Ascending aorta (tissue), 2 donors: ENCODE measurements at regions not wholly inside any gene's neighbourhood (a gene's known extent, or its start where the extent isn't known, plus 50 kb on each side); places are given as distances from the start of the nearest gene placed in this dataset.

ENCODE experiments used
- DNase-seq, 2 donors: peaks; one replicate each; pipeline ENCODE4 v3.0.0-alpha.2; 2019; ENCODE audit warnings: low spot score in 2 of 2
- H3K27ac ChIP-seq, 2 donors: fragments of 200-600 bp; sonication (generic); one replicate each; pipeline ENCODE4 v1.5.1; 2016 to 2017; ENCODE audit warnings: mild to moderate bottlenecking in 1 of 2
- H3K27me3 ChIP-seq: fragments of 200-600 bp; sonication (generic); one replicate; pipeline ENCODE4 v1.5.1; 2017
- H3K36me3 ChIP-seq, 2 donors: fragments of 200-600 bp; sonication (generic); one replicate each; pipeline ENCODE4 v1.5.1; 2016
- H3K4me1 ChIP-seq, 2 donors: fragments of 200-600 bp; sonication (generic); one replicate each; pipeline ENCODE4 v1.5.1; 2016 to 2017; ENCODE audit warnings: mild to moderate bottlenecking in 1 of 2
- H3K4me3 ChIP-seq, 2 donors: fragments of 200-600 bp; sonication (generic); one replicate each; pipeline ENCODE4 v1.5.1; 2016 to 2017; ENCODE audit warnings: mild to moderate bottlenecking in 1 of 2
- H3K9me3 ChIP-seq, 2 donors: fragments of 200-600 bp; sonication (generic); one replicate each; pipeline ENCODE4 v1.5.1; 2016
- CTCF ChIP-seq, 3 experiments: fragments of 200-600 bp in 2 of 3; fragments of 450-650 bp in 1 of 3; sonication (generic) in 2 of 3; IDR thresholded peaks; one replicate each; pipeline ENCODE4 v1.5.1; 2016 to 2019; ENCODE audit warnings: antibody characterized with exemption in 3 of 3, mild to moderate bottlenecking in 1 of 3, moderate library complexity in 1 of 3
- intact Hi-C: fragments of 100-400 bp; cut with DNase I; formaldehyde crosslinking; loops from one replicate; pipeline ENCODE4 v1.15.1; 2023

- TF ChIP-seq CTCF (IDR thresholded peaks at IDR 0.05), result no peak
Observed at GRCh38 chr20:2228926-2229325, 66.9 kb upstream of the TGM3 start.

DNA sequence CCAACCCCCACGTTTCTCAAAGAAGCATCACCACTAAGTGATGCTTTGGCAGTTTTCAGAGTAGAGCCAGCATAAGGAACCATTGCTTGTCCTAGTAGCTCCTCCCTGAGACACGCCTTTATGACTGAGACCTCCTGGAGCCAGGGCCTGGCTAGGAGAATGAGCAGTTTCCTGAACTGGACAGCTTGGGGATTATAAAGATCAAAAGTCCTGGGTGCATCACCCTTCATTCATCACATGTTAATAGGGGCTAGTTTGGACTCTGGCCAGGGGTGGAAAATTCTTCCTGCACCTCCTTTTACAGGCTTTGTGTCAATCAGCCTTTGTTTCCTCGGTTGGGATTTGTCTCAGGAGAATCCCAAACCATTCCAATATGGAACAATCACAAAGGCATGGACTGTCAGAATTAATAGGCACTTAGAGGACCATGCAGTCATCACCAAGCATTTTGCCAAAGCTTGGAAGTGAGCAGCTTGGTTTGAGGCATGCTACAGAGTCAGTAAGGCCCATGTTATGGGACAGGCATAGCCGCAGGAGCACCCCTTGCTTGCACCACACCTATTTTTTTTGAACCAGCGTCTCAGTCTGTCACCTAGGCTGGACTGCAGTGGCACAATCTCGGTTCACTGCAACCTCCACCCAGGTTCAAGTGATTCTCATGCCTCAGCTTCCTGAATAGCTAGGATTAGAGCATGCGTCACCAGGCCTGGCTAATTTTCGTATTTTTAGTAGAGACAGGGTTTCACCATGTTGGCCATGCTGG lies 64.9 kb upstream of the TGM3 start:
- no peaks in the 10 kb centered on the region for H3K36me3 ChIP-seq
- no peaks in the 10 kb centered on the region for H3K27me3 ChIP-seq
- H3K27ac ChIP-seq, result no peak overlapping the region
- no peak for DNase-seq
- TF ChIP-seq CTCF (IDR thresholded peaks at IDR 0.05), result no peak
- H3K4me3 ChIP-seq, result no peak overlapping the region
- no peaks in the 10 kb centered on the region for H3K4me1 ChIP-seq
- H3K9me3 ChIP-seq, result no peaks in the 10 kb centered on the region
- intact Hi-C loops, result no loop called here

More at GRCh38 chr20:2228926-2229325, 66.9 kb upstream of the TGM3 start:
- Histone ChIP-seq H3K27me3 (no peaks in the 10 kb centered on the region), H3K9me3 (no peaks in the 10 kb centered on the region), H3K36me3 (no peaks in the 10 kb centered on the region), H3K4me1 (no peaks in the 10 kb centered on the region), H3K4me3 (no peak overlapping the region), H3K27ac (no peak overlapping the region)
- intact Hi-C loops, result no loop called here
- no peak for DNase-seq

DNA sequence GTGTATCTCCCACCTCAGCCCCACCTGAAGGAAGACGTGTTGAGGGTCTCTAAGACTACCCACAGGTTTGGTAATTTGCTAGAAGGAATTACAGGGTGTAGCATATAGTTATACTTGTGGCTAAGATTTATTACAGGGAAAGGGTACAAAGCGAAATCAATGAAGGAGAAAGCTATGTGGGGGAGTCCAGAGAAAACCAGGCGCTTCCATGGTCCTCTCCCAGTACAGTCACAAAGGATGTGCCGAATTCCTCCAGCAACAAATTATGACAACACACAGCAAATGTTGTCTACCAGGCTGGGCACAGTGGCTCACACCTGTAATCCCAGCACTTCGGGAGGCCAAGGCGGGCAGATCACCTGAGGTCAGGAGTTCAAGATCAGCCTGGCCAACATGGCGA lies 64.1 kb upstream of the TGM3 start:
- H3K27me3 ChIP-seq, result no peaks in the 10 kb centered on the region
- DNase-seq, result no peak
- no peaks in the 10 kb centered on the region for H3K36me3 ChIP-seq
- no peak for TF ChIP-seq CTCF (IDR thresholded peaks at IDR 0.05)
- H3K4me1 ChIP-seq, result no peaks in the 10 kb centered on the region
- no peak overlapping the region for H3K4me3 ChIP-seq
- no peak overlapping the region for H3K27ac ChIP-seq
- no peaks in the 10 kb centered on the region for H3K9me3 ChIP-seq
- intact Hi-C loops, result no loop called here

GRCh38 chr20:2234598-2235191 lies 61.1 kb upstream of the TGM3 start:
- DNase-seq, result no peak

DNA sequence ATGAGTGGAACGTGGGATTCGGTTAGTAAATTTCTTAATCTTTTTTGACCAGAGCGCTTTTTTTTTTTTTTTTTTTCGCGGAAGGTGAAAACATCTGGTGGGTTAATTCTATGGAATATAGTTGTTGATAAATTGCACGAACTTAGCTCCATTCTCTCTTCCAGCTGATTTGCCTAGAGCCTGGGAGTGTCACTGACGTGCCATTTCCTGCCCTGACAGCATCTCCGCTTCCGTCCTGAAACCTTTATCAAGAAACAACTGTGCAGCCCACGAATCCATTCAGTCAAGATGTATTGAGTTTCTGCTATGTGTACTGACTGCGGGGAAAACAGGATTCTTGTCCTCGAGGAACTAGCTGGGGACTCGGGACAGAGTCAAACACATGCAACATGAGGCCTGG lies 59.5 kb upstream of the TGM3 start:
- intact Hi-C loops, result no loop called here
- Histone ChIP-seq H3K9me3 (no peaks in the 10 kb centered on the region), H3K27me3 (no peaks in the 10 kb centered on the region), H3K4me1 (no peaks in the 10 kb centered on the region), H3K36me3 (no peaks in the 10 kb centered on the region), H3K4me3 (no peak overlapping the region), H3K27ac (no peak overlapping the region)
- no peak for TF ChIP-seq CTCF (IDR thresholded peaks at IDR 0.05)
- no peak for DNase-seq

More at GRCh38 chr20:2234598-2235191, 61.1 kb upstream of the TGM3 start:
- H3K9me3 ChIP-seq, result no peaks in the 10 kb centered on the region
- H3K27me3 ChIP-seq, result no peaks in the 10 kb centered on the region
- H3K4me1 ChIP-seq, result no peaks in the 10 kb centered on the region
- no peaks in the 10 kb centered on the region for H3K36me3 ChIP-seq
- no peak overlapping the region for H3K4me3 ChIP-seq
- no peak for TF ChIP-seq CTCF (IDR thresholded peaks at IDR 0.05)
- H3K27ac ChIP-seq, result no peak overlapping the region
- intact Hi-C loops, result no loop called here
